Stomach (tissue), 8 donors: ENCODE measurements at regions not wholly inside any gene's neighbourhood (a gene's known extent, or its start where the extent isn't known, plus 50 kb on each side); places are given as distances from the start of the nearest gene placed in this dataset.

Experiments used
- DNase-seq, 2 donors: peaks; one replicate each; pipeline versions ENCODE4 v3.0.0 to v3.0.0-alpha.2; 2013 to 2019
- H3K27ac ChIP-seq, 5 donors: fragments of 200-600 bp in 4 of 5; sonication (generic) in 4 of 5; one replicate each; pipeline ENCODE4 v1.5.1; 2013 to 2019; ENCODE audit warnings: mild to moderate bottlenecking in 1 of 5, moderate library complexity in 1 of 5
- H3K27me3 ChIP-seq, 3 donors: fragments of 200-600 bp; sonication (generic); one replicate each; pipeline ENCODE4 v1.5.1; 2017 to 2019; ENCODE audit warnings: mixed run types in 1 of 3
- H3K36me3 ChIP-seq, 4 donors: fragments of 200-600 bp; sonication (generic); 1 replicate in 3 of 4; 2 replicates in 1 of 4; pipeline ENCODE4 v1.5.1; 2016 to 2019
- H3K4me1 ChIP-seq, 4 donors: fragments of 200-600 bp; sonication (generic); one replicate each; pipeline ENCODE4 v1.5.1; 2016 to 2019
- H3K4me3 ChIP-seq, 4 donors: fragments of 200-600 bp; sonication (generic) in 3 of 4; one replicate each; pipeline ENCODE4 v1.5.1; 2016 to 2019; ENCODE audit warnings: mild to moderate bottlenecking in 1 of 4
- H3K9me3 ChIP-seq, 4 donors: fragments of 200-600 bp; sonication (generic); one replicate each; pipeline ENCODE4 v1.5.1; 2016 to 2019
- EP300 ChIP-seq: sonication (generic); formaldehyde crosslinking; IDR thresholded peaks from one replicate; pipeline ENCODE4 v1.6.1; 2017; ENCODE audit warnings: antibody characterized with exemption
- POLR2A ChIP-seq, 4 donors: fragments of 450-650 bp; IDR thresholded peaks; one replicate each; pipeline ENCODE4 v1.6.1; 2016; ENCODE audit warnings: antibody characterized with exemption in 4 of 4, control low read depth in 2 of 4, mild to moderate bottlenecking in 1 of 4, moderate library complexity in 1 of 4
- POLR2AphosphoS5 ChIP-seq, 3 donors: sonication (generic); formaldehyde crosslinking; IDR thresholded peaks; one replicate each; pipeline ENCODE4 v1.6.1; 2016; ENCODE audit warnings: antibody characterized with exemption in 3 of 3
- WGBS, 5 donors: extraction: QIAGEN DNeasy Blood & Tissue Kit in 3 of 5; methylation state at CpG; one replicate each; pipeline versions ENCODE4 v1.1.5 to v1.1.7; 2013 to 2018; 5-methylcytosine and 5-hydroxymethylcytosine counted together
- intact Hi-C: fragments of 100-400 bp; cut with DNase I; formaldehyde crosslinking; loops from one replicate; pipeline ENCODE4 v1.15.1; 2023; ENCODE audit warnings: low total_unique reads
- TF ChIP-seq, protein P1 (sequence below), 7 experiments: fragments of 450-650 bp in 4 of 7; fragments of 200-600 bp in 3 of 7; sonication (generic) in 3 of 7; IDR thresholded peaks; one replicate each; pipeline ENCODE4 v1.5.1; 2016 to 2019; ENCODE audit warnings: antibody characterized with exemption in 7 of 7, control low read depth in 2 of 7, mild to moderate bottlenecking in 1 of 7
- donor health status: healthy with polysubstance abuse.
- donor health status: Bipolar disorder and iron deficiency.
- donor health status: healthy.

DNA sequence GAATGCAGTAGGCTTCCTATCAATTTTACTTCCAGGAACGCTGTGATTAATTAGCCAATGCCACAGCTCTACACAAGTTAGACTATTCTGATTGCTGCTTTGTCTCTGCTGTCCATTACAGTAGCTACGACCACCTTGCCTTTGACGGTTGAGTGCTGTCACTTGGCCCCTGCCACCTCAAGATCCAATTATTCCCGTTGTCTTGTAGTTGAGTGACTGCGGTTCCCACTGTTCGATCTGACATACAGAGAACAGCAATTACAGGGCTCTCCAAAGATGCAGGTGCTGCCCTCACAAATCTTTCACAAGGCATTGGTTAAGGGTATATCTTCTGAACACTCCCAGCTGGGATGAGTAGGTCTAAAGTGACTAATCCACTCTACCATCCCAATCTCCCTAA, 393.4 kb upstream of the KIF2A start:
- Histone ChIP-seq H3K9me3 (peaks cover 0 to 15% (median 10%) of the 10 kb centered on the region in 4 donors), H3K36me3 (no peaks in the 10 kb centered on the region), H3K27me3 (no peaks in the 10 kb centered on the region), H3K4me1 (no peaks in the 10 kb centered on the region), H3K27ac (no peak overlapping the region), H3K4me3 (no peak overlapping the region)
- no peak for DNase-seq
- WGBS, 5 donors = 91 to 96% (median 93%) methylated on average over 6 of the region's 6 CpGs
- TF ChIP-seq, protein P1, sequence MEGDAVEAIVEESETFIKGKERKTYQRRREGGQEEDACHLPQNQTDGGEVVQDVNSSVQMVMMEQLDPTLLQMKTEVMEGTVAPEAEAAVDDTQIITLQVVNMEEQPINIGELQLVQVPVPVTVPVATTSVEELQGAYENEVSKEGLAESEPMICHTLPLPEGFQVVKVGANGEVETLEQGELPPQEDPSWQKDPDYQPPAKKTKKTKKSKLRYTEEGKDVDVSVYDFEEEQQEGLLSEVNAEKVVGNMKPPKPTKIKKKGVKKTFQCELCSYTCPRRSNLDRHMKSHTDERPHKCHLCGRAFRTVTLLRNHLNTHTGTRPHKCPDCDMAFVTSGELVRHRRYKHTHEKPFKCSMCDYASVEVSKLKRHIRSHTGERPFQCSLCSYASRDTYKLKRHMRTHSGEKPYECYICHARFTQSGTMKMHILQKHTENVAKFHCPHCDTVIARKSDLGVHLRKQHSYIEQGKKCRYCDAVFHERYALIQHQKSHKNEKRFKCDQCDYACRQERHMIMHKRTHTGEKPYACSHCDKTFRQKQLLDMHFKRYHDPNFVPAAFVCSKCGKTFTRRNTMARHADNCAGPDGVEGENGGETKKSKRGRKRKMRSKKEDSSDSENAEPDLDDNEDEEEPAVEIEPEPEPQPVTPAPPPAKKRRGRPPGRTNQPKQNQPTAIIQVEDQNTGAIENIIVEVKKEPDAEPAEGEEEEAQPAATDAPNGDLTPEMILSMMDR (IDR thresholded peaks at IDR 0.05) = no peak
- TF ChIP-seq POLR2A (IDR thresholded peaks at IDR 0.05) (no peak), POLR2AphosphoS5 (IDR thresholded peaks at IDR 0.05) (no peak), EP300 (no peak)
- intact Hi-C loops = no loop called here

DNA sequence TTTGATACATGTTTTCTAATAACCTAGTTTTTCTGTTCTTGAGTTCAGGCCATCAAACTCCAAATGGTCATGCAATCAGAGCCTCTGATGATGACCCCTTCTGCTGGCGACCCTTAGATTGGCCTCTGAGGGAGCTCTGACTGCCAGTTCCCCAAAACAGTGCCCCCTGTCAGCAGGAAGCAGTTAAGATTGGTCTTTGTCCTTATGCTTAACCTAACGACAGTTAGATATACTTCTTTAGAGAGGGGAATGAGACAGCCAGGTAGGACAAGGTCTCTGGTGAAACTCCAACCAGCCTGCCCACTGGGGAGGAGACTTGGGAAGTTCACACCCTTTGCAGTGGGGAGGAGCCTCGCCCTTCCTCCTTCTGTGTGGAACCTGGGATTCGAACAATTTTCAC, 390.4 kb upstream of the KIF2A start:
- Histone ChIP-seq H3K4me3 (no peak overlapping the region), H3K27me3 (no peaks in the 10 kb centered on the region), H3K4me1 (peaks cover 0 to 7% (median 2%) of the 10 kb centered on the region in 4 donors), H3K9me3 (peaks cover 0 to 15% (median 10%) of the 10 kb centered on the region in 4 donors), H3K36me3 (no peaks in the 10 kb centered on the region), H3K27ac (no peak overlapping the region)
- intact Hi-C loops = no loop called here
- DNase-seq = no peak
- 61 to 70% (median 66%) methylated on average over 4 of the region's 4 CpGs for WGBS, 5 donors
- TF ChIP-seq POLR2A (IDR thresholded peaks at IDR 0.05) = no peak
- no peak for TF ChIP-seq EP300
- TF ChIP-seq POLR2AphosphoS5 (IDR thresholded peaks at IDR 0.05) = no peak
- TF ChIP-seq, protein P1 (IDR thresholded peaks at IDR 0.05) = no peak

DNA sequence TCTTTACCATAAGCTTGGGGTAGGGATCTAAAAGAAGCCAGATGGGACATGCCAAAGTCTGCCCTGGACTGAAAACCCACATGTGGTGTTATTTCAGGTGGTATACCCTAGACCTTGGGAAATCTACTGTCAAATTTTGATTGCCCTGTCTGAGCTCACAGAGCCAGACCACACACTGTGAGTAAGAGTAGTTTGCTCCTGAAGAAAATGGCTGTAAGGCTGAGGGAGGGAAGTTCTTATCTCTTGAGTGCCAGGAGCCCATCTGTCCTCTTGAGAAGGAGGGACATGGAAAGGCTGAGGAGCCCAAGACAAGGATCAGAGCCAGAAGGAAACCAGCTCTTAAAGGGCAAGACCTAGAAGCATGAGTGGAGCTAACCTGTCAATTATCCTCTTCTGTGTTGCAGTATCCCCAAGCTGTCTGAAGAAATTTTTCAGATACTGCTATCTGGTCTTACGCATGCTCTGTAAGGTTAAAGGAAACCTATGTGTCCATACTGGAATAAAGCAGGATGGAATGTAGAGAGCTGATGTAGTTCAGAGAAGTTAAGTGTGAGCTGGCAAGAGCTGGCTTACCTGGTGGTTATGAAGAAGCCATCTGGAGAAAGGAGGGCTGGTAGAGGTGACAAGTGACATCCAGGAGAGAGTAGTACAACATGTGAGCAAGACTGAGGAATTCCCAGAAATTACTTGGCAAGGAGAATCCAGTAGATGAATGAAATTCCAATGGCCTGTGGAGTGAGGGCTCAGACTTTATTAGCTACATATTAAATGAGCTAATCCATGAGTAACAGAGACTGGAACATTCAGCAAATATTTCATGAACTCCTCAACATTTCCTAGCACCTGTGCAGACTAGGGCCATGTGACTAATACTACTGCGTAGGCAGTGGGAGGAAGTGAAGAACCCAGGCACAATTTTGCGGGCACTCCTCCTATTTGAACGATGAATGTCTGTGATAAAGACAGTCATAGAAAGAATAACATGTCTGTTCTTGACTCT, 389.1 kb upstream of the KIF2A start:
- H3K4me1 ChIP-seq = peaks cover 0 to 7% (median 2%) of the 10 kb centered on the region in 4 donors
- intact Hi-C loops = no loop called here
- H3K4me3 ChIP-seq = no peak overlapping the region
- no peaks in the 10 kb centered on the region for H3K36me3 ChIP-seq
- no peaks in the 10 kb centered on the region for H3K27me3 ChIP-seq
- H3K9me3 ChIP-seq = peaks cover 0 to 11% (median 10%) of the 10 kb centered on the region in 4 donors
- 87 to 96% (median 93%) methylated on average over 4 of the region's 4 CpGs for WGBS, 5 donors
- no peak overlapping the region for H3K27ac ChIP-seq
- TF ChIP-seq, protein P1 (IDR thresholded peaks at IDR 0.05) = no peak
- TF ChIP-seq POLR2AphosphoS5 (IDR thresholded peaks at IDR 0.05) (no peak), EP300 (no peak), POLR2A (IDR thresholded peaks at IDR 0.05) (no peak)
- no peak for DNase-seq

DNA sequence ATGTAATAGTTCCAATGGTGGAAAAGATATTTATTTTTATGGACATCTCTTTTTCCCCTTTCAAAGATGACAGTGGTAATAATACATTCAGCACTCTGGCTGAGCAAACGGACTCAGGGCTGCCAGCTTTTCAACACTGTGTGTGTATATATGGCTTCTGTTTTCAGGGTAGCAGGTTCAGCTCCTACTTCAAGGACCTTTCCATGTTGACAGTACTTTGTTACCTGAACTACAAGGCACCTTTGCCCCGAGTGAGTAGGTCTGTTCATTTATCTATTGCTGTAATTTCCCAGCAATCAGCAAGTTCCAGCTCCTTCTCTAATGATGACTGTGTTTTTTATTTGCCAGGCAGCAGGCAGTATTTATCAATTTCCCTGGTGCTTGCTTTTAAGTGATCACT, 387.4 kb upstream of the KIF2A start:
- TF ChIP-seq, protein P1 (IDR thresholded peaks at IDR 0.05) = no peak
- TF ChIP-seq POLR2A (IDR thresholded peaks at IDR 0.05) (no peak), EP300 (no peak), POLR2AphosphoS5 (IDR thresholded peaks at IDR 0.05) (no peak)
- Histone ChIP-seq H3K27ac (no peak overlapping the region), H3K9me3 (no peaks in the 10 kb centered on the region), H3K4me3 (no peak overlapping the region), H3K27me3 (no peaks in the 10 kb centered on the region), H3K36me3 (no peaks in the 10 kb centered on the region), H3K4me1 (peaks cover 0 to 7% (median 2%) of the 10 kb centered on the region in 4 donors)
- 33 to 46% (median 45%) methylated on average over 2 of the region's 2 CpGs for WGBS, 5 donors
- DNase-seq = peak in 1 of 2 donors; percentile 18
- intact Hi-C loops = no loop called here
